ENCODE measurements at regions not wholly inside any gene's neighbourhood (a gene's known extent, or its start where the extent isn't known, plus 50 kb on each side); places are given as distances from the start of the nearest gene placed in this dataset.

DNA sequence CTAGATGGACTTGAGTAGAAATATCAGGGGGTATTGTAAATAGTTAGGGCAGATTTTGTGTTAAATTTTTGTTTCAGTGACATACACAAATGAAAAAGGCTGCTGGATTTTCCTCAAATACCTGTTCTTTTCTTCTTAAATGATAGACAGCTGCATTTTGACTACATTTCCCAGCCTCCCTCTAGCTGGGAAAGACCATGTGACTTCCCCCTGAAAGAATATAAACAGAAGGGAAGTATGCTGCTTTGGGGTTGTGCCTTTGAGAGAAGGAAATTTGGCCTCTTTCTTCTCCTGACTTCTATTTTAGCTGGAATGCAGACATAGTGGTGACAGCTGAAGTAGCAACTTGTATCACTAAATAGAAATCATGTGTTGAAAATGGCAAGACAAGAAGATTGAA, 476.1 kb upstream of the SYT1 start:
- no peak for TF ChIP-seq GATA3 (IDR thresholded peaks at IDR 0.05; ENCODE audit: low read depth, low read length)
- TF ChIP-seq GATA2 (IDR thresholded peaks at IDR 0.05; ENCODE audit: low read depth, low read length), result no peak
